Loucy (cell line): ENCODE measurements at regions not wholly inside any gene's neighbourhood (a gene's known extent, or its start where the extent isn't known, plus 50 kb on each side); places are given as distances from the start of the nearest gene placed in this dataset.

ENCODE experiments used
- H2AFZ ChIP-seq: fragments of 200-600 bp; sonication (generic); 2 replicates; pipeline ENCODE4 v1.6.0; 2016; ENCODE audit warnings: antibody characterized with exemption, mild to moderate bottlenecking, low read length, moderate library complexity
- H3F3A ChIP-seq: fragments of 200-600 bp; 2 replicates; pipeline ENCODE4 v1.6.0; 2016; ENCODE audit warnings: antibody characterized with exemption, low read depth, mild to moderate bottlenecking
- H3K27me3 ChIP-seq: fragments of 200-600 bp; sonication (generic); 2 replicates; pipeline ENCODE4 v1.6.1; 2014; ENCODE audit warnings: low read length, mild to moderate bottlenecking; ENCODE audit not compliant: insufficient read depth, poor library complexity, severe bottlenecking
- H3K36me3 ChIP-seq: fragments of 200-600 bp; sonication (generic); 2 replicates; pipeline ENCODE4 v1.6.1; 2016; ENCODE audit warnings: low read length; ENCODE audit not compliant: insufficient read depth
- H3K4me1 ChIP-seq: fragments of 200-600 bp; sonication (generic); 2 replicates; pipeline ENCODE4 v1.5.1; 2014; ENCODE audit warnings: low read length, mild to moderate bottlenecking; ENCODE audit not compliant: insufficient read depth, poor library complexity, severe bottlenecking
- H3K4me2 ChIP-seq: fragments of 200-600 bp; sonication (generic); 2 replicates; pipeline ENCODE4 v1.6.0; 2014; ENCODE audit warnings: antibody characterized with exemption, low read length, low read depth, mild to moderate bottlenecking; ENCODE audit not compliant: poor library complexity, severe bottlenecking
- H3K4me3 ChIP-seq: fragments of 200-600 bp; sonication (generic); 2 replicates; pipeline ENCODE4 v1.5.1; 2014; ENCODE audit warnings: low read length, mild to moderate bottlenecking, mixed read lengths; ENCODE audit not compliant: poor library complexity, severe bottlenecking
- H3K79me2 ChIP-seq: fragments of 200-600 bp; sonication (generic); 2 replicates; pipeline ENCODE4 v1.6.1; 2014; ENCODE audit warnings: low read length; ENCODE audit not compliant: insufficient read depth
- H3K9ac ChIP-seq: fragments of 200-600 bp; sonication (generic); 2 replicates; pipeline ENCODE4 v1.6.0; 2014; ENCODE audit warnings: mild to moderate bottlenecking, low read depth, low read length, moderate library complexity; ENCODE audit not compliant: poor library complexity, severe bottlenecking
- H3K9me2 ChIP-seq: fragments of 200-600 bp; sonication (generic); replicated peaks from 2 replicates; pipeline ENCODE4 v1.6.1; 2016; ENCODE audit warnings: low read depth, low read length, mixed read lengths
- H3K9me3 ChIP-seq: fragments of 200-600 bp; sonication (generic); 2 replicates; pipeline ENCODE4 v1.6.1; 2014; ENCODE audit warnings: mild to moderate bottlenecking, antibody characterized with exemption, low read length, low read depth; ENCODE audit not compliant: insufficient read depth
- H4K20me1 ChIP-seq: fragments of 200-600 bp; sonication (generic); 2 replicates; pipeline ENCODE4 v1.6.0; 2014; ENCODE audit warnings: antibody characterized with exemption, low read length, mild to moderate bottlenecking; ENCODE audit not compliant: insufficient read depth, poor library complexity, severe bottlenecking
- EZH2phosphoT487 ChIP-seq: fragments of 200-600 bp; IDR thresholded peaks from 2 replicates; pipeline ENCODE4 v1.6.1; 2018; ENCODE audit warnings: antibody characterized with exemption, mild to moderate bottlenecking, moderate library complexity, borderline replicate concordance
- TF ChIP-seq, protein P1 (sequence below): fragments of 200-600 bp; sonication (generic); conservative IDR thresholded peaks from 2 replicates; pipeline ENCODE4 v1.5.1; 2014; ENCODE audit warnings: mild to moderate bottlenecking, antibody characterized with exemption, low read length

DNA sequence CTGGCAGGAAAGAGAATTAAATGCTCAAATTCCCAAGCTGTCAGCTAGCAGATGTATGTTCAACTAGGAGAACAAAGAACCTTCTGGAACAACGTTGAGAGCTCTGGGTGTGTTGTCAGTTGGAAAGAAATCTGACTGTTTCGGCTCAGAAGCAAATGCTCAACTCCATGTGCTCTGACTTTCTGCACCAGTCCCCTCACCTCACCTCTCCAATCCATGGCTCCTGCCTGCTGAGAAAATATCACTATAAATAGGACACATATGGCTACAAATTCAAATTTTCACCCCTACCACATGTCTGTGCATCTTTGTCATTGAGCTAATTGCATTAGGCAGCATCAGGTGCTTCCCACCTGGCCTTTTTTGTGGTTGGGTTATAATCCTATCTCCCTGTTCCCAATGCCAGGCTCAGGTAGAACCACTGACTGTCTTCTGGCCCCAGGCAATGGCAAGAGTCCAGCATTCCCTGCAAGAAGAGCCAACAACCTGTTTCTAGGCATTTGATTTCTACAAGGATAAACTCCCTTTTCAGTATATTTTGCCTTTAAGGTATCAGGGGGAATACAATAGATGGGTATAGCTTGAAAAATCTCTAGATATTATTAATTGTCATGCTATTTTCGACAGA is 142.6 kb upstream of the LSM8 start:
- no peaks in the 10 kb centered on the region for H3K79me2 ChIP-seq
- TF ChIP-seq, protein P1, sequence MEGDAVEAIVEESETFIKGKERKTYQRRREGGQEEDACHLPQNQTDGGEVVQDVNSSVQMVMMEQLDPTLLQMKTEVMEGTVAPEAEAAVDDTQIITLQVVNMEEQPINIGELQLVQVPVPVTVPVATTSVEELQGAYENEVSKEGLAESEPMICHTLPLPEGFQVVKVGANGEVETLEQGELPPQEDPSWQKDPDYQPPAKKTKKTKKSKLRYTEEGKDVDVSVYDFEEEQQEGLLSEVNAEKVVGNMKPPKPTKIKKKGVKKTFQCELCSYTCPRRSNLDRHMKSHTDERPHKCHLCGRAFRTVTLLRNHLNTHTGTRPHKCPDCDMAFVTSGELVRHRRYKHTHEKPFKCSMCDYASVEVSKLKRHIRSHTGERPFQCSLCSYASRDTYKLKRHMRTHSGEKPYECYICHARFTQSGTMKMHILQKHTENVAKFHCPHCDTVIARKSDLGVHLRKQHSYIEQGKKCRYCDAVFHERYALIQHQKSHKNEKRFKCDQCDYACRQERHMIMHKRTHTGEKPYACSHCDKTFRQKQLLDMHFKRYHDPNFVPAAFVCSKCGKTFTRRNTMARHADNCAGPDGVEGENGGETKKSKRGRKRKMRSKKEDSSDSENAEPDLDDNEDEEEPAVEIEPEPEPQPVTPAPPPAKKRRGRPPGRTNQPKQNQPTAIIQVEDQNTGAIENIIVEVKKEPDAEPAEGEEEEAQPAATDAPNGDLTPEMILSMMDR, result no peak
- no peak for TF ChIP-seq EZH2phosphoT487
- H3F3A ChIP-seq, result no peaks in the 10 kb centered on the region
- H3K4me3 ChIP-seq, result no peak overlapping the region
- H2AFZ ChIP-seq, result no peak overlapping the region
- no peaks in the 10 kb centered on the region for H3K4me1 ChIP-seq
- H3K9me2 ChIP-seq, result no peaks in the 10 kb centered on the region
- no peaks in the 10 kb centered on the region for H3K36me3 ChIP-seq
- no peaks in the 10 kb centered on the region for H4K20me1 ChIP-seq
- H3K4me2 ChIP-seq, result no peak overlapping the region
- H3K9ac ChIP-seq, result no peak overlapping the region
- H3K9me3 ChIP-seq, result no peaks in the 10 kb centered on the region
- H3K27me3 ChIP-seq, result no peaks in the 10 kb centered on the region

DNA sequence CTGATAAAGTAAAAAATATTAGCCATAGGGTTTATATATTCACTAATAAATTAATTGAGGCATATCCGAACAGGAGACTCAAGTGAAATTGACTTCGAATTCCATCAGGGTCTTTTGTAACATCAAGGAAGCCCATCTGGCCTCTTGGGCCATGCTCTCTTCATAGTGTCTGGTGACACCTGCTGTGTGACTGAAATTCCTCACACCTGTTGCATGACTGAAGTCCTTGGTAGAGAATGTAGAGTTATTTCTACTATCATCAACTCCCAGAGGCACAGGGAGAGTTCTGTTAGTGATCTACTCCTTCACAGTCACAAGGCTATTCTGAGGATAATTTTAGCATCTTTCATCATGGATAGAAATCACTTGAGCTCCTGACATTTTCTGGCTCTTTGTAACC is 138.3 kb upstream of the LSM8 start:
- TF ChIP-seq, protein P1, result no peak; the same call in 1 of the 2 replicates
- TF ChIP-seq EZH2phosphoT487, result no peak
- no peaks in the 10 kb centered on the region for H4K20me1 ChIP-seq
- no peaks in the 10 kb centered on the region for H3F3A ChIP-seq
- H2AFZ ChIP-seq, result no peak overlapping the region
- H3K36me3 ChIP-seq, result no peaks in the 10 kb centered on the region
- no peaks in the 10 kb centered on the region for H3K4me1 ChIP-seq
- no peak overlapping the region for H3K9ac ChIP-seq
- no peaks in the 10 kb centered on the region for H3K27me3 ChIP-seq
- H3K4me3 ChIP-seq, result no peak overlapping the region
- H3K9me2 ChIP-seq, result no peaks in the 10 kb centered on the region
- no peak overlapping the region for H3K4me2 ChIP-seq
- no peaks in the 10 kb centered on the region for H3K9me3 ChIP-seq
- no peaks in the 10 kb centered on the region for H3K79me2 ChIP-seq

DNA sequence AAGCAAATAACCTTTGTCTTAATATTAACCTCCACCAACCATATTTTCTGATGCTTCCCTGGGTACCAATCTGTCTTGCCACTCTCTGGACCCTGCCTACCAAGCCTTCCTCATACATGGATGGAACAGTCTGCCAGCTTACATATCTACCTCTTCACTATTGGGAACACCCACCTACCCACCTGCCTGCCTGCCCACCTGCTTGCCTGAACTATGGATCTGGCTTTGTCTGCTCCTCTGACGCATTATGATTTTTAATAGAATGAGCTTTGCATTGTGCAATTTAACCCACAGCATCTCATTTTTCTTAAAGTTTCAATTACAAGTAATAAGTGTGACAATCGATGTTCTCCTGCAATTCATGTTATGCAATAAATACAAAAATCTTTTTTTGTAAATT is 137.9 kb upstream of the LSM8 start:
- no peak overlapping the region for H3K9ac ChIP-seq
- H3K4me2 ChIP-seq, result no peak overlapping the region
- H3K9me2 ChIP-seq, result no peaks in the 10 kb centered on the region
- H3K36me3 ChIP-seq, result no peaks in the 10 kb centered on the region
- H3K9me3 ChIP-seq, result no peaks in the 10 kb centered on the region
- H2AFZ ChIP-seq, result no peak overlapping the region
- H3F3A ChIP-seq, result no peaks in the 10 kb centered on the region
- H4K20me1 ChIP-seq, result no peaks in the 10 kb centered on the region
- TF ChIP-seq, protein P1, result no peak
- no peak for TF ChIP-seq EZH2phosphoT487
- H3K27me3 ChIP-seq, result no peaks in the 10 kb centered on the region
- no peaks in the 10 kb centered on the region for H3K79me2 ChIP-seq
- no peaks in the 10 kb centered on the region for H3K4me1 ChIP-seq
- H3K4me3 ChIP-seq, result no peak overlapping the region
